OCI-LY3 (cell line): ENCODE measurements at regions not wholly inside any gene's neighbourhood (a gene's known extent, or its start where the extent isn't known, plus 50 kb on each side); places are given as distances from the start of the nearest gene placed in this dataset.

Source experiments
- H2AFZ ChIP-seq: fragments of 200-600, 300-600 bp; shearing (Covaris generic); 2 replicates; pipeline ENCODE4 v1.6.0; 2014; ENCODE audit warnings: antibody characterized with exemption, low read depth, low read length
- H3K27ac ChIP-seq: fragments of 200-600, 300-600 bp; sonication (generic); 2 replicates; pipeline ENCODE4 v1.5.1; 2014; ENCODE audit warnings: mild to moderate bottlenecking, low read length, moderate library complexity, mixed read lengths
- H3K27me3 ChIP-seq: fragments of 200-600, 300-600 bp; sonication (generic); 2 replicates; pipeline ENCODE4 v1.6.1; 2014; ENCODE audit warnings: low read depth, low read length, mixed read lengths
- H3K36me3 ChIP-seq: fragments of 200-600, 300-600 bp; sonication (generic); replicated peaks from 2 replicates; pipeline ENCODE3; 2014; ENCODE audit warnings: low read depth, low read length, mixed read lengths
- H3K4me1 ChIP-seq: fragments of 300-600, 200-600 bp; sonication (generic); 2 replicates; pipeline ENCODE4 v1.6.1; 2014; ENCODE audit warnings: low read length, mixed read lengths
- H3K4me2 ChIP-seq: fragments of 200-600, 300-600 bp; sonication (generic); 2 replicates; pipeline ENCODE4 v1.6.1; 2014; ENCODE audit warnings: low read length, mixed read lengths
- H3K4me3 ChIP-seq: fragments of 300-600, 200-600 bp; sonication (generic); 2 replicates; pipeline ENCODE4 v1.5.1; 2014; ENCODE audit warnings: antibody characterized with exemption, mild to moderate bottlenecking, low read length, moderate library complexity
- H3K79me2 ChIP-seq: fragments of 300-600, 200-600 bp; shearing (Covaris generic); 2 replicates; pipeline ENCODE4 v1.6.1; 2014; ENCODE audit warnings: mild to moderate bottlenecking, low read length, mixed read lengths
- H3K9ac ChIP-seq: fragments of 300-600, 200-600 bp; shearing (Covaris generic); 2 replicates; pipeline ENCODE4 v1.6.0; 2014; ENCODE audit warnings: mild to moderate bottlenecking, low read length, moderate library complexity
- H3K9me3 ChIP-seq: fragments of 200-600, 300-600 bp; shearing (Covaris generic); 2 replicates; pipeline ENCODE4 v1.6.1; 2014; ENCODE audit warnings: low read length, mixed read lengths; ENCODE audit not compliant: insufficient read depth
- H4K20me1 ChIP-seq: fragments of 200-600, 300-600 bp; sonication (generic); 2 replicates; pipeline ENCODE4 v1.6.1; 2016; ENCODE audit warnings: low read length, mixed read lengths; ENCODE audit not compliant: insufficient read depth
- CTCF ChIP-seq: fragments of 200-600, 300-600 bp; sonication (generic); IDR thresholded peaks from 2 replicates; pipeline ENCODE4 v1.5.1; 2014; ENCODE audit warnings: antibody characterized with exemption, low read length, low read depth
- EZH2phosphoT487 ChIP-seq: fragments of 200-600 bp; shearing (Covaris generic); IDR thresholded peaks from 2 replicates; pipeline ENCODE4 v1.6.1; 2018; ENCODE audit warnings: antibody characterized with exemption, mixed run types, low read depth

DNA sequence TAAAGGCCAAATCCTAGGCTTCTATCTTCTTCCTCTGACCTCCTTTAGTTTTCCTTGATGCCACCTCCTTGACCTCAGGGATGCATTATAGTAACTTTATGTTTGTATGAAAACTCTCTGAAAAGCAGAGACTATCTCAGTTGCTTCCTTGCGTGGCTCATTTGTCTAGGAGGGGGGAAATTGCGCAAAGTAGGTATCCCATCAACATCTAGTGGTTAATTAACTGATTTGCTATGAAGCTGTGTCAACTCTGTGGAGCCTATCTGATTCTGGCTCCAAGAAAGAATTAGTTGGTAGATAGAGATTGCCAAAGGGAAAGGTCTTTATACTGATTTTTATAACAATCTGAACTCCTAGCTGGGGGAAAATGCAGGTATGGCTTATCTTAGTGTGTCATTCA, 82.1 kb upstream of the FRY start:
- Histone ChIP-seq H3K27me3 (no peaks in the 10 kb centered on the region), H2AFZ (no peak overlapping the region), H4K20me1 (no peaks in the 10 kb centered on the region), H3K4me3 (no peak overlapping the region), H3K4me1 (peaks cover 43% of the 10 kb centered on the region), H3K9ac (no peak overlapping the region), H3K4me2 (no peak overlapping the region), H3K79me2 (no peaks in the 10 kb centered on the region), H3K36me3 (no peaks in the 10 kb centered on the region), H3K27ac (no peak overlapping the region), H3K9me3 (no peaks in the 10 kb centered on the region)
- TF ChIP-seq CTCF (no peak), EZH2phosphoT487 (no peak)

DNA sequence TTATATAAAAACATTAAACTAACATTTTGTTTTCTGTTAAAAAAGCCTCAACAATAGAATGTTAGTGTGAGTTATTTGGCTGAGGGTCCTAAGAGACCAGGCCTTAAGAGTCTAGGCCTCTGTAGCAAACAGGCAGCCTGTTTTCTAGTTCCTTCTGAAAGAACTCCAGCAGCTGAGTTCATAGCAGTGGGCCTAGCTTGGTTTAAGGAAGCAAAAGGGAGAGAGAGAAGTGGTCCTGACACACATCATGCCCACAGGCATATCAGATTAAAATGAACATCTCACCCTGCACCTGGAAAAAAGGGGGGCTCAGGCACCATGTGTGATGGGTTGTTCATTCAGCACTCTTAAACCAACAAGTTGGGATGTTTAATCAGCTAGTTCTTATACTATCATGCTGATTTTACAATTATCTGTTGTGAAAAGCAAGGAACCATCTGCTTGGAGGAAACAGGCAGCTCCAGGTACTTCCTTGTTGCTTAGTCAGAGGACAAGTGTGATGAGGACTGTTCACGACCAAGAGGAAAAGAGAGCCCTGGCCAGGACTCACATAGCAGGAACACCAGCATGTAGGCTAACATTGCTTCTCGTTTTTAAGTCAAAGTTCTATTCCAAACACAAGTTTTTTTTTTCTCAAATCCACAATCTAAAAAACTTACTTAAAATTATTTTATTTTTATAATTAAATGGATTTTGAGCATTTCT, 81.3 kb upstream of the FRY start:
- H3K27ac ChIP-seq: peak overlapping the region; percentile 41

DNA sequence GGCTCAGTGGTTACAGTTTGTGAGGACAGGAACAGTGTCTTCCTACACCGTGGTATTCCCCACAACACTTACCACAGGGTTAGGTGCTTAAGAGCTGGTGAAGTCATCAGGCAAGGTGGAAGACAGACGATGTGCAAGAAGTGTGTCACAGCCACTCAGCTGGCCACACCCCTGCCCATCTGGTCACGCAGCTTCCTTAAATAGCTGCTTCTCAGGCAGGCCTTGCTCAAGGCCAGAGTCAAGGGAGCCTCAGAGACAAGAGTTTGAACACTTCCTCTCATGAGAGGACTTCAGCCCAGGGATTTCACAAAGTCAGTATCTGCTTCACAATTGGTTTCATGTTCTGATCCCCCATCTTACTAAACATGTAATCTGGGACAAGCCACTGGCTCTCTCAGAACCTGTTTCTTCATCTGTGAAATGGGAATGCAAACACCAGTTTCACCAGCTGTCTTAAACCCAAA, 80.3 kb upstream of the FRY start:
- H3K27ac ChIP-seq: peak overlapping the region; percentile 65
- H3K4me2 ChIP-seq: peak overlapping the region; percentile 46
- TF ChIP-seq CTCF (no peak), EZH2phosphoT487 (no peak)
- H3K4me3 ChIP-seq: no peak overlapping the region; the same call in 1 of the 2 replicates
- no peaks in the 10 kb centered on the region for H3K36me3 ChIP-seq
- no peaks in the 10 kb centered on the region for H3K9me3 ChIP-seq
- no peaks in the 10 kb centered on the region for H3K79me2 ChIP-seq
- peaks cover 57% of the 10 kb centered on the region for H3K4me1 ChIP-seq
- H3K9ac ChIP-seq: peak overlapping the region; percentile 1; the same call in 1 of the 2 replicates
- H3K27me3 ChIP-seq: no peaks in the 10 kb centered on the region
- H4K20me1 ChIP-seq: no peaks in the 10 kb centered on the region
- H2AFZ ChIP-seq: peak overlapping the region; percentile 95

More for the DNA sequence above, 81.3 kb upstream of the FRY start:
- Histone ChIP-seq H3K36me3 (no peaks in the 10 kb centered on the region), H2AFZ (peak overlapping the region; percentile 39), H3K9ac (no peak overlapping the region; the same call in 1 of the 2 replicates), H3K9me3 (no peaks in the 10 kb centered on the region), H3K4me3 (no peak overlapping the region), H3K79me2 (no peaks in the 10 kb centered on the region), H3K4me2 (peak overlapping the region; percentile 2; the same call in 1 of the 2 replicates), H3K4me1 (peaks cover 47% of the 10 kb centered on the region), H4K20me1 (no peaks in the 10 kb centered on the region), H3K27me3 (no peaks in the 10 kb centered on the region)
- no peak for TF ChIP-seq EZH2phosphoT487
- TF ChIP-seq CTCF: no peak

- H3K9ac ChIP-seq: no peak overlapping the region
- peaks cover 2% of the 10 kb centered on the region for H3K36me3 ChIP-seq
- H2AFZ ChIP-seq: no peak overlapping the region
- TF ChIP-seq EZH2phosphoT487 (no peak), CTCF (no peak)
- H3K4me3 ChIP-seq: no peak overlapping the region
- H3K9me3 ChIP-seq: no peaks in the 10 kb centered on the region
- no peaks in the 10 kb centered on the region for H4K20me1 ChIP-seq
- H3K79me2 ChIP-seq: no peaks in the 10 kb centered on the region
- no peak overlapping the region for H3K4me2 ChIP-seq
- peaks cover 57% of the 10 kb centered on the region for H3K4me1 ChIP-seq
- no peak overlapping the region for H3K27ac ChIP-seq
- H3K27me3 ChIP-seq: no peaks in the 10 kb centered on the region
These were observed 78.8 kb upstream of the FRY start for GRCh38 chr13:31952641-31953380.
